ENCODE measurements at regions not wholly inside any gene's neighbourhood (a gene's known extent, or its start where the extent isn't known, plus 50 kb on each side); places are given as distances from the start of the nearest gene placed in this dataset.

GRCh38 chr4:62711575-62711974 lies 1511.4 kb downstream of the ADGRL3 start:
- TF ChIP-seq POLR2A (IDR thresholded peaks at IDR 0.05; ENCODE audit: low read depth, low read length) (no peak), CTCF (conservative IDR thresholded peaks at IDR 0.05; ENCODE audit: low read depth, low read length) (no peak), RCOR1 (IDR thresholded peaks at IDR 0.05; ENCODE audit: insufficient replicate concordance, low read length) (no peak), RAD21 (IDR thresholded peaks at IDR 0.05; ENCODE audit: low read length) (no peak), CEBPB (IDR thresholded peaks at IDR 0.05; ENCODE audit: low read depth, low read length) (no peak), MXI1 (IDR thresholded peaks at IDR 0.05; ENCODE audit: borderline replicate concordance, low read depth, low read length) (no peak), RFX5 (IDR thresholded peaks at IDR 0.05; ENCODE audit: low read depth, low read length) (no peak)

All from IMR-90 (cell line).